Breast epithelium (tissue), 3 donors: ENCODE measurements at regions not wholly inside any gene's neighbourhood (a gene's known extent, or its start where the extent isn't known, plus 50 kb on each side); places are given as distances from the start of the nearest gene placed in this dataset.

Source experiments
- POLR2A ChIP-seq: fragments of 450-650 bp; IDR thresholded peaks from one replicate; pipeline ENCODE4 v1.6.1; 2016; ENCODE audit warnings: antibody characterized with exemption, mild to moderate bottlenecking, moderate library complexity
- POLR2AphosphoS5 ChIP-seq, 3 donors: sonication (generic); formaldehyde crosslinking; IDR thresholded peaks; one replicate each; pipeline ENCODE4 v1.6.1; 2017; ENCODE audit warnings: antibody characterized with exemption in 3 of 3
- TF ChIP-seq, protein P1 (sequence below), 3 donors: fragments of 450-650 bp; IDR thresholded peaks; one replicate each; pipeline ENCODE4 v1.5.1; 2016 to 2017; ENCODE audit warnings: antibody characterized with exemption in 3 of 3, mild to moderate bottlenecking in 3 of 3, moderate library complexity in 3 of 3

DNA sequence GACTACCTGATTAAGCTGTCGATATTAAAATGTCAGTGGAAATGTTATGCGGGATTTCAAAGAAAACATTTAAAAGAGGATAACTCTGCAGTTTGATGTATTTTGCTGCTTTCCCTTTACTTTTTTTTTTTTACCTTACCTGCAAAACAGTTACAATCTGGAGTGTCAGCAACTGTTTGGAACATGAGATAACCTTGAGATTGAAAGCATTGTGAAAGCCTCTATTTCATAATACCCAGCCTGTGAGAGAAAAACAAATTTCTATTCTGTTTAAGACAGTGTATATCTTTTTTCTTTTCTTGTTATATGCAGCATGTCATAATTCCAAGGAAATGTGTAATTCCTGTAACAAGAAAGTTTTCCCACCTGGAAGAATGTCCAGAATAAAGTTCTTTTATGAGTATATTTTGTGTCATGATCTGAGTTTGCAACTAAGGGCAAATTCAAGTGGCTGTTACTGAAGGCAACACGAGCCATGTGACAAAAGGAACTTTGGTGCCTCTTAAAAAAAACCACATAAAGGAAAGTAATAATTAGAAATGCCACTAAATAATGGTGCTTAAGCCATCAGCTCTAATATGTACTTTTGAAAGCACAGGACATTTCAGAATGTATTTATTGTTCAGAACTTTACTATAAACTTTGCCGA lies 297.0 kb upstream of the DSEL start:
- TF ChIP-seq, protein P1, sequence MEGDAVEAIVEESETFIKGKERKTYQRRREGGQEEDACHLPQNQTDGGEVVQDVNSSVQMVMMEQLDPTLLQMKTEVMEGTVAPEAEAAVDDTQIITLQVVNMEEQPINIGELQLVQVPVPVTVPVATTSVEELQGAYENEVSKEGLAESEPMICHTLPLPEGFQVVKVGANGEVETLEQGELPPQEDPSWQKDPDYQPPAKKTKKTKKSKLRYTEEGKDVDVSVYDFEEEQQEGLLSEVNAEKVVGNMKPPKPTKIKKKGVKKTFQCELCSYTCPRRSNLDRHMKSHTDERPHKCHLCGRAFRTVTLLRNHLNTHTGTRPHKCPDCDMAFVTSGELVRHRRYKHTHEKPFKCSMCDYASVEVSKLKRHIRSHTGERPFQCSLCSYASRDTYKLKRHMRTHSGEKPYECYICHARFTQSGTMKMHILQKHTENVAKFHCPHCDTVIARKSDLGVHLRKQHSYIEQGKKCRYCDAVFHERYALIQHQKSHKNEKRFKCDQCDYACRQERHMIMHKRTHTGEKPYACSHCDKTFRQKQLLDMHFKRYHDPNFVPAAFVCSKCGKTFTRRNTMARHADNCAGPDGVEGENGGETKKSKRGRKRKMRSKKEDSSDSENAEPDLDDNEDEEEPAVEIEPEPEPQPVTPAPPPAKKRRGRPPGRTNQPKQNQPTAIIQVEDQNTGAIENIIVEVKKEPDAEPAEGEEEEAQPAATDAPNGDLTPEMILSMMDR (IDR thresholded peaks at IDR 0.05), result no peak
- no peak for TF ChIP-seq POLR2AphosphoS5 (IDR thresholded peaks at IDR 0.05)
- no peak for TF ChIP-seq POLR2A
